Esophagus (tissue), 2 donors: ENCODE measurements at regions not wholly inside any gene's neighbourhood (a gene's known extent, or its start where the extent isn't known, plus 50 kb on each side); places are given as distances from the start of the nearest gene placed in this dataset.
"Not testable (repeated sequence)": the region's sequence is repeated elsewhere in the genome, so short reads cannot be mapped to it uniquely, and the experiment has no call there.

Experiments
- H3K27ac ChIP-seq, 2 donors: one replicate each; pipeline ENCODE4 v1.5.1; 2013; ENCODE audit warnings: low read depth in 2 of 2, mild to moderate bottlenecking in 2 of 2, inconsistent platforms in 1 of 2, low read length in 1 of 2, moderate library complexity in 1 of 2
- H3K27me3 ChIP-seq, 2 donors: one replicate each; pipeline ENCODE4 v1.6.1; 2013; ENCODE audit warnings: low read length in 2 of 2, control low read depth in 1 of 2, mild to moderate bottlenecking in 1 of 2; ENCODE audit not compliant: insufficient read depth in 2 of 2, control insufficient read depth in 1 of 2
- H3K36me3 ChIP-seq, 2 donors: one replicate each; pipeline ENCODE4 v1.6.1; 2013; ENCODE audit warnings: low read length in 1 of 2; ENCODE audit not compliant: control insufficient read depth in 2 of 2, insufficient read depth in 2 of 2
- H3K4me1 ChIP-seq, 2 donors: one replicate each; pipeline ENCODE4 v1.6.1; 2013; ENCODE audit warnings: low read length in 1 of 2; ENCODE audit not compliant: control insufficient read depth in 2 of 2, insufficient read depth in 2 of 2
- H3K4me3 ChIP-seq, 2 donors: one replicate each; pipeline ENCODE4 v1.5.1; 2013; ENCODE audit warnings: low read length in 2 of 2, mild to moderate bottlenecking in 2 of 2, low read depth in 1 of 2, moderate library complexity in 1 of 2
- H3K9me3 ChIP-seq, 2 donors: one replicate each; pipeline ENCODE4 v1.6.1; 2013; ENCODE audit warnings: mild to moderate bottlenecking in 2 of 2, low read depth in 1 of 2, low read length in 1 of 2, moderate library complexity in 1 of 2; ENCODE audit not compliant: control insufficient read depth in 2 of 2, insufficient read depth in 1 of 2
- WGBS, 2 donors: extraction: QIAGEN DNeasy Blood & Tissue Kit; methylation state at CpG; one replicate each; pipeline ENCODE4 v1.1.7; 2013; 5-methylcytosine and 5-hydroxymethylcytosine counted together
- donor health status: healthy with polysubstance abuse.
- donor health status: Bipolar disorder and iron deficiency.

DNA sequence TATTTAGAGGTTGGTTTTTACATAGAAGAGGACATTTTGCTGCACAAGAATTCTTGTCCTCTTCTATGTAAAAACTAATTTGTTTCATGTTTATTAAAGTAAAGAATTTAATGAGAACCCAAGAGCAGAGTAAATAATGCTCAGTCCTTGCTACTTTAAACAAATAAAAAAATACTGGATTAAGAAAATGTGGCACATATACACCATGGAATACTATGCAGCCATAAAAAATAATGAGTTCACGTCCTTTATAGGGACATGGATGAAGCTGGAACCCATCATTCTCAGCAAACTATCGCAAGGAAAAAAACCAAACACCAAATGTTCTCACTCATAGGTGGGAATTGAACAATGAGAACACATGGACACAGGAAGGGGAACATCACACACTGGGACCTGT is 643.6 kb downstream of the NR2F1-AS1 start:
- 80 to 89% methylated on average over 2 of the region's 2 CpGs for WGBS, 2 donors
- not testable (repeated sequence) for H3K27me3 ChIP-seq, H3K9me3 ChIP-seq, H3K27ac ChIP-seq, H3K4me3 ChIP-seq, H3K4me1 ChIP-seq, H3K36me3 ChIP-seq

DNA sequence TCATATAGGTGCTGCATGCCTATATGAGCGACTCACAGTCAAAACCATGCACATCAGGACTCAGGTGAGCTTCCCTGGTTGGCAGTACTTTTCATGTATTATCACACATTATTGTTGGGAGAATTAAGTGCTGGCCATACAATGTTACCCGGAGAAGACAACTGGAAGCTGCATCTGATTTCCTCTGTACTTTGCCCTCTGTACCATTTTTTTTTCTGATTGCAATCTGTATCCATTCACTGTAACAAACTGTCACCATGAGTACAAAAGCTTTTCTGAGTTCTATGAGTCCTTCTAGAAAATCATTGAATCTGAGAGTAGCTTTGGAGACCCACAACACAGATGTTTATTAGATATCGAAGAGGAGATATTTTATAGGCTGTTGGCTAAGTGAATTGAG is 651.0 kb downstream of the NR2F1-AS1 start:
- Histone ChIP-seq H3K4me3 (no peak overlapping the region), H3K9me3 (no peaks in the 10 kb centered on the region), H3K27me3 (no peaks in the 10 kb centered on the region), H3K27ac (no peak overlapping the region), H3K4me1 (no peaks in the 10 kb centered on the region), H3K36me3 (no peaks in the 10 kb centered on the region)
- 75 to 82% methylated on average over 3 of the region's 3 CpGs for WGBS, 2 donors

DNA sequence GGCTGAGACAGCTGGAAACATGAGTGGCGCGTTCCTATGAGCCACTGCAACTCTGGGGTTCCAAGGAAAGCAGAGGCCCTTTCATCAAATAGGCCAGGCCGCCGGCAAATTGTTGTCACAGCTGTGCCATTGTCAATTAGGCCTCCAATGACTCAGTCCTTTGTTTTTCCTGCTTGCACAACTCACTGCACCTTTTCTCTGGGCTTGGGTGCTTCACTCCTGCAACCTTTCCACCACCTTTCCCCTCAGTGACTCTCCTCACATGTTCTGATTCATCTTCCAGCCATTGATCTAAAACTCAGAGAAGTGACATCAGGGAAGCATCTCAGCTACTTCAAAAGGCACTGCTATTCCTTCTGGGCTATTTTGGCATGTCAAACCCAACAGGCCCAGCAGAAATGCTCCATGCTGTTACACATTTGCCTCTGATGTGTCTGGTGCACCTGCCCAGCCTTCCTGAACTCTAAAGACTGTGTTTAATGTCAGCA is 653.7 kb downstream of the NR2F1-AS1 start:
- WGBS, 2 donors, result 53 to 63% methylated on average over 4 of the region's 4 CpGs
- Histone ChIP-seq H3K27ac (no peak overlapping the region), H3K4me3 (no peak overlapping the region), H3K4me1 (no peaks in the 10 kb centered on the region), H3K9me3 (no peaks in the 10 kb centered on the region), H3K36me3 (no peaks in the 10 kb centered on the region), H3K27me3 (no peaks in the 10 kb centered on the region)

- no peaks in the 10 kb centered on the region for H3K27me3 ChIP-seq
- 50 to 56% methylated on average over 1 of the region's 1 CpG for WGBS, 2 donors
- no peaks in the 10 kb centered on the region for H3K9me3 ChIP-seq
- H3K4me3 ChIP-seq, result no peak overlapping the region
- H3K27ac ChIP-seq, result no peak overlapping the region
- H3K36me3 ChIP-seq, result no peaks in the 10 kb centered on the region
- no peaks in the 10 kb centered on the region for H3K4me1 ChIP-seq
Measured at GRCh38 chr5:92923885-92924284, 657.1 kb downstream of the NR2F1-AS1 start.

GRCh38 chr5:92922231-92922967 is 658.6 kb downstream of the NR2F1-AS1 start:
- Histone ChIP-seq H3K9me3 (no peaks in the 10 kb centered on the region), H3K4me3 (no peak overlapping the region), H3K27ac (no peak overlapping the region), H3K36me3 (no peaks in the 10 kb centered on the region), H3K27me3 (no peaks in the 10 kb centered on the region), H3K4me1 (no peaks in the 10 kb centered on the region)
- 75 to 85% methylated on average over 5 of the region's 5 CpGs for WGBS, 2 donors

GRCh38 chr5:92917044-92917443 is 664.0 kb downstream of the NR2F1-AS1 start:
- Histone ChIP-seq H3K27ac (no peak overlapping the region), H3K4me1 (no peaks in the 10 kb centered on the region), H3K36me3 (no peaks in the 10 kb centered on the region), H3K4me3 (no peak overlapping the region), H3K27me3 (no peaks in the 10 kb centered on the region), H3K9me3 (no peaks in the 10 kb centered on the region)
- 86 to 87% methylated on average over 2 of the region's 2 CpGs for WGBS, 2 donors

- Histone ChIP-seq H3K36me3 (no peaks in the 10 kb centered on the region), H3K27ac (no peak overlapping the region), H3K4me3 (no peak overlapping the region), H3K27me3 (no peaks in the 10 kb centered on the region), H3K9me3 (no peaks in the 10 kb centered on the region), H3K4me1 (no peaks in the 10 kb centered on the region)
- 53 to 61% methylated on average over 3 of the region's 3 CpGs for WGBS, 2 donors
Measured at GRCh38 chr5:92916036-92916435, 665.0 kb downstream of the NR2F1-AS1 start.

GRCh38 chr5:92912283-92912682 is 668.7 kb downstream of the NR2F1-AS1 start:
- 70 to 81% methylated on average over 1 of the region's 1 CpG for WGBS, 2 donors
- Histone ChIP-seq H3K4me3 (no peak overlapping the region), H3K27ac (no peak overlapping the region), H3K9me3 (no peaks in the 10 kb centered on the region), H3K4me1 (no peaks in the 10 kb centered on the region), H3K27me3 (no peaks in the 10 kb centered on the region), H3K36me3 (no peaks in the 10 kb centered on the region)

GRCh38 chr5:92911851-92912250 is 669.2 kb downstream of the NR2F1-AS1 start:
- Histone ChIP-seq H3K36me3 (no peaks in the 10 kb centered on the region), H3K4me3 (no peak overlapping the region), H3K27me3 (no peaks in the 10 kb centered on the region), H3K4me1 (no peaks in the 10 kb centered on the region), H3K9me3 (no peaks in the 10 kb centered on the region), H3K27ac (no peak overlapping the region)
- WGBS, 2 donors, result 57 to 78% methylated on average over 1 of the region's 1 CpG

DNA sequence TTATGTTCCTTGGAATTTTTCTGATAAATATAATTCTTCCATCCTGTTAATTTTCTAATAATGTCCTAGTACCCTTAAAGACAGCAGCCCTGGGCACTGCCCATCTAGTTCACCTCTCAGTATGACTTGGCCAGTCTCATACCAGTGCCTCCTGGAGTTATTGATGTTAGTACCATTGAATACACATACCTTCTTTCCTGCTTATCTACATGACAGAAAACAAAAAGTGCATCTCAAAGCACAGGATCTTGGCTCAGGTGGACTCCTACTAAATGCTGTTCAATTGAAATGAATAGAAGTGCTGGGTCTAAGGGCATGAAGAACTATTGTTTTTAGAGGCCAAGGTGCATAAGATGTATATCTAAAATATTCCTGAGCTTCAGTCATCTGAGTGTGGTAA is 669.7 kb downstream of the NR2F1-AS1 start:
- Histone ChIP-seq H3K4me3 (no peak overlapping the region), H3K9me3 (no peaks in the 10 kb centered on the region), H3K27ac (no peak overlapping the region)

More for the DNA sequence above, 669.7 kb downstream of the NR2F1-AS1 start:
- H3K27me3 ChIP-seq, result no peaks in the 10 kb centered on the region
- H3K36me3 ChIP-seq, result no peaks in the 10 kb centered on the region
- no peaks in the 10 kb centered on the region for H3K4me1 ChIP-seq
